GM18499 (cell line): ENCODE measurements at regions not wholly inside any gene's neighbourhood (a gene's known extent, or its start where the extent isn't known, plus 50 kb on each side); places are given as distances from the start of the nearest gene placed in this dataset.
"Not testable (repeated sequence)": the region's sequence is repeated elsewhere in the genome, so short reads cannot be mapped to it uniquely, and the experiment has no call there.

ENCODE experiments used
- ATAC-seq: cut with Tn5 transposase; IDR thresholded peaks from one replicate; pipeline ENCODE4 v1.9.1; 2021; ENCODE audit warnings: moderate number of reproducible peaks; ENCODE audit not compliant: insufficient read depth, unreplicated experiment

DNA sequence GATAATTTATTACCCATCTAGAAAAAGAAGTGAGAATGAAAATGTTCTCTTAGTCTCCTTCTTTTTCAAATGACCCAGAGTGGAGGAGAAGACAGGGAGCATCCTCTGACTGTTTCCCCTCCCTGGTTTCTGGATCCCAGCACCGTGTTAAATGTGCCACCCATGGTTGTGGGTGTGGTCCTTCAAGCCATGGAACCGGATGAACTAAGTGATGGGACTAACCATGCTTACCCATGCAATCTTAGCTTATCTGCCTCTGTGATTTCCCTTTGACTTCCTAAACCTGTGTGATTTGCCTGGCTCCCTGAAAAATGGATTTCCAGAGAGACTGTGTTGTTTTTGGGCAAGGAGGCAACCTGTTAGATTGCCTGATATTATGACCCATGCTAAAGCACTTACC is 437.1 kb downstream of the MAGEB5 start:
- ATAC-seq = no peak

DNA sequence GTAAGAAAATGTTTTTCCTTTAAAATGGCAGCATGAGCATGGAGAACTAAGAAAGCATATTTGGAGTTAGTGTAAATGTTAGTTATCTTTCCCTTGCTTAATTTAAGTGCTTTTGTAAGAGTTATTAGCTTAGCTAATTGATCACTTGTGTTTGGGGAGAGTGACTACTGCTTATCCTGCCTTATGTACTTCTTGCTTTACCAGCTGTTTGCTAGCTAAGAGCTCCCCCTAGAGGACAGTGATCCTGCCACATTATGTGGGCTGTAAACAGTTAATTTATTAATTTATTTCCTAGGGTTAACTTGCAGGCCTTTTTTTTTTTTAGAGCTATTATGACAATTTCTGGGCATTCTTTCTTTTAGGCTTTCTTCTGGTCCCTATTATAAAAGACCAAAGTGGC is 435.8 kb downstream of the MAGEB5 start:
- ATAC-seq = no peak

DNA sequence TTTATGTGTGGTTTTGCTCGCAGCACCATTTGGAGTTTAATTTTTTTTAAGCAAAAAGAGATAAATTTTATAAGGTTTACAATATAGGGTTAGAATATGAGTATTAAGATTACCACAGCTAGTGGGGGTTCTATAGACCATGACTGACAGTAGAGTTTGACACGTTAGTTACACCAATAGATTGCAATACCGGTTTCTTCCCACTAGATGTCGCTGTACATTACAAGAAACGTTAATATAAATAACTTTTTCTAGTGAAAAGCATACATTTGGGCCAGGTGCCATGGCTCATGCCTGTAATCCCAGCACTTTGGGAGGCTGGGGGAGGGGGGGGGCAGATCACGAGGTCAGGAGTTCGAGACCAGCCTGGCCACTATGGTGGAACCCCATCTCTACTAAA is 433.6 kb downstream of the MAGEB5 start:
- no peak for ATAC-seq

DNA sequence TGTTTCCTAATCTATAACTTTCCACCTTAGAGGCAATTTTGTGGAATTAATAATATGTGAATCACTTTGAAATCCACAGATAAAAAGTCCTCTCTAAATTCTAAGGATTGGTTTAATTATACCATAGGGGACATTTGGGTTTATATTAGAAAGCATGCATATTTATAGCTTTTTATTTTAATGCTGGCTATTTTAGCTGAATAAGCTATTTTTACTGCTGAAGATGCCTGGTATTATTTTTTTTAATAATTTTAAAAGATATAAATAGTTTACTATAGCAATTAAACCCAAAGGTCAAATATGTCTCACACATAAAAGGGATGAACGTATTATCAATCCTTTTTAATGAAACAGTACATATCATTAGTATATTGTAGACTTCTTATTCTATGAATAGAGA is 415.4 kb downstream of the MAGEB5 start:
- ATAC-seq = no peak

DNA sequence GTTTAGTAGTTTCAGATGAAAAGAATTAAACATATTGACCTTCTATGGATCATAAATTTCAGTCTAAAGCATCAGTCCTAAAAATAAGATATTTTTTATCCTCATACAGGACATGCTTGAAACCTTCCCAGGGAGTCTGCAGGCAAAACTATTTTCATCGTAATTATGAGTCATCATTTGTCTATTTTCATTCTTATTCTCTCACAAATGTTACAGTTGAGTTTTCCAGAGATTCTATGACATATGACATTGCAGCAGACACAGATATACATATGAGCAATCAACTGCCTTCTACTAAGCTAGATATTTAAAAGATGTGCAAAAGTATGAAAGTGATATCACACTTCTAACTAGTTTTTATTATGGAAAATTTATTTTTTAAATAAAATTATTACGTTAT is 398.0 kb downstream of the MAGEB5 start:
- no peak for ATAC-seq

DNA sequence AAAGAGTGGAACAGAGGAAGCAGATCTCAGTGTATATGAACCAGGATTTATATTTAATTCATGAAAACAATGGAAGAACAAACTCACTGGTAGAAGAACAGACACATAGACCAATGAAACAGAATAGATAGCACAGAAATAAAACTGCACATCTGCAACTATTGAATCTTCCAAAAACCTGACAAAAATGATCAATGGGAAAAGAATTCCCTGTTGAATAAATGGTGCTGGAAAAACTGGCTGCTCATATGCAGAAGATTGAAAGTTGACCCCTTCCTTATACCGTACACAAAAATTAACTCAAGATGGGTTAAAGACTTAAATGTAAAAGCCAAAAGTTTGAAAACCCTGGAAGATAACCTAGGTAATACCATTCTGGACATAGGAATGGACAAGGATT is 391.0 kb downstream of the MAGEB5 start:
- no peak for ATAC-seq

DNA sequence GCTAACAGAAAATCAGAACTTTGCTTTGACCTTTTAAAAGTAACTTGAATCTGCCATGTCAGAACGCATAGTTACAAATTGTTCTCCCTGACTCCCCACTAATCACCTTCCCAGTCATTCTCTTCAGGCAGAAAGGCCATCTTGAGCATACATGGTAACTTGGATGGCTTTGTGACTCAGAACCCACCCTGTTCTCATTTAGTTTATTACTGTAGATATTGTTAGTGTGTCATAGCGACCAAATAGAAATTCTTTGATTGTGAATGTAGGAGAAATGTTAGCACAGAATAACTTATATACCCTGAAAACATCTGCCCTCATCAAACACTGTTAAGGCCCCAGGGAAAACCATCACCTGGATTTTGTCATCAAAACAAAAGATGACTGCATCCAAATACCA is 382.0 kb downstream of the MAGEB5 start:
- no peak for ATAC-seq

DNA sequence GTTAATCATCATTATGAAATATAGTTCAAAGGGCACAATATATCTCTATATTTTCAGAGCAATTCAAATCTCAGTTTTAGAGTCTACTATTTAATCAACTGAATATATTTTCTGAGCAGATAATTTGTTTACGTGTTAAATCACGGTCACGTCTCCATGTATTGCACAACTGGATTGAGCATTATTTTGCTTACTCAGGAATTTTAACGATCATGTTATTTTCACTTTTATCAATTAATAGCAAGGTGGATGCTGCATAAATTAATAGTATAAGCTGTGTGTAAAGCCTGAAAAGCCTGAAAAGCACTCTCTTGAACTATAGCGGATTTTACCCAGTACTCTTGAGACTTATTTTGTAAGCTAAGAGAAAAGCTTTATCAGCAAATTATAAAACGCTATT is 374.9 kb downstream of the MAGEB5 start:
- no peak for ATAC-seq

DNA sequence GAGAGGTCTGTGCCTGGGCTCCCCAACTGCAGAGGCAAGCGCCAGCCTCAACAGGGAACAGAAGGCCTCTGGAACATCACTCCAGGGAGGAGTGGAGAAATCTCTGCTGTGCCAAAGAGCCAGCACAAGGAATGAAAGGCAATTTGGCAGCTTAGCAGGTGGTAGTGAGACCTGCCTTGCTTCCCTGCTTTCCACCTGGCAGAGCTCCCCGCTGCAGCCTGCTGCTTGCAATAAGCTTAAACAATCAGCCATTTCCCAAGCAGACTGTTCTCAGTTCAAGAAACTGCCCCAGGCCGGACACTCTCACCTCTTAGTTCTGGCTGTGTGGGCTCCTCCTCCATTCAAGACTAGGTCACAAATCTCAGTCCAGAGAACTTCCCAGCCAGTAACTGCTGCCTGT is 370.6 kb downstream of the MAGEB5 start:
- no peak for ATAC-seq

DNA sequence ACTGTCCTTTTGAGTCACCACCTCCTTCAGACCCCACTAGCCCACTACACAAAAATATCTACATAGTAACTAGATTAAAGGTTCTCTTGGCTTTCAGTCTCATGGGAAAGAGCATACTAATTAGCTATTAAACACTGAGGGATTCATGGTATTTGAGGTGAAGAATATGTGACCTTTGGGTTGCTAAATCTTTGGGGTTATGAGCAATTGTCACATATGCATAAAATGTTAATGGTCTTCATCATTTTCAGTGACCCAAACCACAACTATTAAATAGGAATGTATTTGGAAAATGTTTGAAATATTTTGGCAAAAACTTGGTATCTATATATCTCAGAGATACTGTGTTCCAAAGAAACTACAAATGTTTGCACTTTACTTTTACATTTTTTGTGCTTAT is 365.1 kb downstream of the MAGEB5 start:
- no peak for ATAC-seq

DNA sequence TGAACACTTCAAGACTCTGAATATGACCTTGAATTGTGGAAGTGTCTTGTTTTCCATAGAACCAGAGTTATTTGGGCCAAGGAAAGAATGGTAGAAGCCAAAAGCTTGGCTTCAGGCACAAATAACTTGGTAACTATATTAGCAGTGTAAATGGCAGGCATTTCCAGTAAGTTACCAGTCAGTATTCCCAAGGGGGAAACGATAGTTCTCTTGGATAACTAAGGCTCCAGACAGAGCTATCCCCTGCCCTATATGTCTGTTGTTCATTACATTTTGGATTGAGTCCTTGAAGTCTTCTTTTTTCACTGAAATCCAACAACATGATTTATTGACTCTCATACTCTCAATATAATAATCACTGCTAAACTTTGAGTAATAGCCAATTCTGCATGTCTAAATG is 364.1 kb downstream of the MAGEB5 start:
- no peak for ATAC-seq

DNA sequence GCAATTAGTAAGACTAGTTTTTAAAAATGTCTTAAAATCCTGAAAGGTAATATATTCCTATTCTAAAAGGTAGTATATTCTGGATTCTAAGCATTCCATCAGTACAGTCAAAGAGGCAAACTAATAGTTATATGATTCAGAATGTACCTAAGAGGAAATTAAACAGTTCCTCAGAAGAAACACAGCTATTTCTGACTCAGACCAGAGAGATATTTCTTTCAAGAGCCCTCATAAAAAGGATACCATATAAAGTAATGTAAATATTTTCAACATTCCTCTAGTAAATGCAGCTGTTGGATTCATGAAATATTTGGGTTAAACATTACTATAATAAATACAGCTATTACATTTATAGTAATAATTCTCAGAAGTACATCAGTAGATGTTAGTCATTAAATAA is 358.3 kb downstream of the MAGEB5 start:
- no peak for ATAC-seq

DNA sequence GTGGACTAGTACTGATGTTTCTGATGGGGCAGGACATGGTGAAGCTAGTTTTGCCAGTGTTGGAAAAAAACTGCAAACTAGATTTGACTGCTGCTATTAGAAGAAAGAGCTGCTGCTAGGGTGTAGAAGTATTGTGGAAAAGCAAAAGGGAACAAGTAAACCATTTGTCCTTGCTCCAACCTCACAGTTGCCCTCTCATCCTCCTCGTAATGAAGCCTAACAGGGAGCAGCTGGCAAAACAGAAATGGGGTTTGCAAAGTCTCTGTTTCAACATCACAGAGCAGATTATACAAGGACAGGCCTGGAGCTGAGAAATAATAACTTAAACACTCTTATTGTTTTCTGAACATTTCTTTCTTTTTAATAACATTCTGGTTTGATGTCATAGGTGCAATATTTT is 346.2 kb downstream of the MAGEB5 start:
- no peak for ATAC-seq

DNA sequence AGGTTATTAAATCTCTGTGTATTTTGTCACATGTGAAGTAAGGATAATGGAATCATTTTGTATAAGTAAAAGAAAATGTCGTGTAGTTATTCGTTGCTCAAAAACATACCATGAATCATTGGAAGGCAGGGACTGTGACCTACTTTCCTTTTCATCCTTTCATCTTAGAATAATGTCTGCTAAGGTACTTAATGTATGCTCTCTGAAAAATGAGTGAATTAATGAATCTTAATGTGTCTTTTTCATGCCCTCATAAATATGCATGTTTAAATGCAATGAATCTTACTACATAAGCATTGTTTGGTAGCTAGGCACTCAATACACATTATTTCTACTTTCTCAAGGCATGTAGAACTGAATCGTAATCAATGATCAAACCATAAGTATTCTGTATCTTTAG is 343.9 kb downstream of the MAGEB5 start:
- ATAC-seq = no peak

DNA sequence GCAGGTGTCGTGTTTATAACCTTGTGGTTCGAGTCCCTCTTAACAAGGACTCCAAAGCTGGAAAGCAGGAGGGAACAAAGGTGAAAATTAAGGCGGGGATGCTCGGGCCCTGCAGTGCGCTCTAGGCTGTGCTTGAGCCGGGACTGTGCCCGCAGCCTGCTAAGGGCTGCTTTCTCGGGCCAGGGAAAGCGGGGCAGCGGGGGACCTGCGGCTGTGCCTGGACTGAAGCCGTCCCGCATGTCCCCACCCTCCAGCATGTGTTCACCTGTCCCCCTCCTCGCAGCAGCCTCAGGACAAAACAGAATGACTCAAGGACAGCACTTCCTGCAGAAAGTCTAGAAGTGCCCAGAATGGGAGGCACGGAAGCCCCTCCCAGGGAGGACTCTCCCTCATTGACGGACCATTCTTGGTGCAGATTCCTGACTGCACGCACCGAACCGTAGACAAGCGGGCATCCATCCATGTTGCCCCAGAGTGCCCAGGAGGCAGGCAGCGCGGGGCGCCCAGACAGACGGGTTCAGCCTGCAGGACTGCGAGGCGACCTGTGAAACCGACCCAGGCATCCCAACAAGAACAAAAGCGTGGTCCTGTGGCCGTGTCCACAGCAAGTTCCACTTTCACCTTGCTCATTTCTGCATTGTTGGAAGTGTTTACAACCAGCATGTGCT is 342.9 kb downstream of the MAGEB5 start:
- no peak for ATAC-seq

DNA sequence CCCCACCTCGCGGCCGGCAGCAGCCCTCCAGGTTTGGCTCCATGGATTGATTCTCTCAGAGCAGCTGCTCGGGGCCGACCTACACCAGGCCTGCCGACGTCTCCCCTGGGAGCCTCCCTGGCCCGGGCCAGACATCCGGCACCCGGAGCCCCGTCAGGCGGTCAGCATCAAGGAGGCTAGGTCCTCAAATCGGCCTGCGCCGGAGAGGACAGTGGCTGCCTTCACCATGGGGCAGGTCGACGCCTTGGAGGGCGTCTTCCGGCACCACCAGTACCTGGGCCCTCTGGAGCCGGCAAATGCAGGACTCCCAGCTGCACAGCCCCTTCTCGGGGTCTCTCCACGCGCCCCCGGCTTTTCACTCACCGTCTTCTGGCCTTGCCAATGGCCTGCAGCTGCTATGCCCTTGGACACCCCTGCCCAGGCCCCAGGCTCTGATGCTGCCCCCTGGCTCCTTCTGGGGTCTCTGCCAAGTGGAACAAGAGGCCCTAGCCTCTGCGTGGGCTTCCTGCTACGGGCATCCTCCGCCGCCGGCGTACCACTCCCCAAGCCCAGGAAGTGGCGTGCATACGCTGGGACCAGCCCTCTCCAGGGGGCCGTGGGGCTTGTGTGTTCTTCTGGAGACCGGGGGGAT is 341.8 kb downstream of the MAGEB5 start:
- ATAC-seq = no peak

DNA sequence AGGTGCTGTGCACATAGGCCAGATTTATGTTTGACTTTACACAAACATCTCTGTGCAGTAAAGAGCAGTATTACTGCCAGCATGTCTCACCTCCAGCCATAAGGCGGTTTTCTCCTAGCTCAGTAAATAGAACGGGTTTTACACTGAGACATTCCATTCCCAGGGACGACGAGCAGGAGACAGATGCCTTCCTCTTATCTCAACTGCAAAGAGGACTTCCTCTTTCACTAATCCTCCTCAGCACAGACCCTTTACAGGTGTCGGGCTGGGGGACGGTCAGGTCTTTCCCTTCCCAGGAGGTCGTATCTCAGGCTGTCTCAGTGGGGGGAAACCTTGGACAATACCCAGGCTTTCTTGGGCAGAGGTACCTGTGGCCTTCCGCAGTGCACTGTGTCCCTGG is 309.8 kb downstream of the MAGEB5 start:
- ATAC-seq = not testable (repeated sequence)

DNA sequence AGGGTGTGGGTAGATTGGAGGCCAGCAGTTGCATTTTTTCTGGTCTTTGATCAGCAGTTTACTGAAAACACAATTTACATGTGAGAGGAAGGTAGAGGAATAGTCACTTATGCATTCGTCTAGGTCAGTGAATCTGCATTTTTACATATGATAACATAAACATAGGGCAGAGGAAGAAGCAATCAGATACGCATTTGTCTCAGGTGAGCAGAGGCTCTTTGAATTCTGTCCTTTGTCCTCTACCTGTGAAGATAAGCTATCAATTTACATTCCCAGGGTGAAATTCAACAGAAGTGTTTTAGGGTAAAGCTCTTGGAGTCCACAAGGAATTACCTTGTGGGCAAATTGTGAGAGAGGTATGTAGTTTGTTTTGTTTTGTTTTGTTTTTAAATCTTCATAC is 306.5 kb downstream of the MAGEB5 start:
- ATAC-seq = no peak

DNA sequence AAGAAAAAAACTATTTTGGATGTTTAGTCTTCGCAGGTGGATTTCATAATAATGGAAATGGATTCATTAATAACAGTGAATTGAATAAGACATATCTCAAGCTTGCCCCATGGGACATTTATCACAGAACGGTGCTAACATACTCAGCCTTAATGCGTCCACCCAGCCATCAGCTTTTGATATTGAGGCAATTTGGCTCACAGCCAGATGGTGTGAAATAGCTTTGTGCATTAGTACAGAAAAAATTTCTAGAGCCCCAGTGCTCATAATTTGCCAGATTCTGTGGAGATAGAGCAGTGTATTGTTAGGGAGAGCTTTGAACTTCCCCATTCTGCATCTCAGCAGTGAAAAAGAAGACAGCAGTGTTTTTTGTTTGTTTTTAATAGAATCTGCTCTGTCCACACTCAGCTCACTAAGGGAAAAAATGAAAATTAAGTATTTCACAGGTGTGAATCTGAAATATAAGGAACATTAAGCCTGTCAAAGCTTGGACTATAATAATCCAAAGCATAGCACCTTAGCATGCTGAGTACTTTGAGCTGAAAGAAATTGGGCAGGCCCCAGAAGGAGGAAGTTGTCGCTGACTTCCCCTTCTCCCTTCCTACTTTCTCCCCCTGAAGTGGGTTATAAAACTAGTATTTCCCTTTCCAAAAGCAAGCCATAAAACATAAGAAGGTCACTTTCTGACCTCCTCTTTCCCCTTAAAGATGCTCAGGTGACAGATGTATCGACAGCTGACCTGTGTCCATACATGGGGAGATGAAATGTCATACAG is 295.8 kb downstream of the MAGEB5 start:
- no peak for ATAC-seq

DNA sequence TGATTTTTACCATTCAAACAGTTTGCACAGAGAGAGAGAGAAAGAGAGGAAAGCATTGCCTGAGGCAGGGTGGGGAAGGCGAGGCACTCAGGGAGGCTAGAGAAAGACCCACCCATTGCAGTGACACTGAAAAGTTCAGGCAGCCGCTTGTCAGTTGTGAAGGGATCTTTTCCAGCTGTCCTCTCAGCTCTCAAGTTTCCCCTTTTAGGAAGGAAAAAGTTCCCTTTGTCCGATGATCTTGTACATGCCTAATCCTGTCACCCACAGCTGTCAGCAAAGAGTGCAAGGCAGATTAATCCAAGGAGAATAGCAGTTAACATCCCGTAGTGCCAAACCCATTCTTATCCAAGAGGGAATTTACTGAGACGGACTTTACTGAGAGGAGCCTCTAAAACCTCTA is 255.0 kb downstream of the MAGEB5 start:
- ATAC-seq = no peak

DNA sequence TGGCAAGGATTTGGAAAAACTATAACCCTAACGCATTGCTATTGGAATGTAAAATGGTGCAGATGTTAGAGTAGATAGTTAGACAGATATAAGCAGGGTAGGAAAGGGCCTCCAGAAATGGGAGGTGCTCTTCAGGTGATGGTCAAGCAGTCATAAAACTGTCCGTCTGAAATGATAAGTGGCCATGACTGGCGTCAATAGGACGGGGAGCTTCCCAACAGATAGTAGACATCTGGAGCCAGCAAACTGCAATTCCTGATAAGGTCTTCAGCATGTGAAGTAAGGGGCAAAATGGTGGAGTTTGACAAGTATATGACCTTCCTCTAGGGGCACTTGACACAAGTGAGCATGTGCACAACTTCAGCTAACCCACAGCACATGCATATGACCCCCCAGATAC is 250.4 kb downstream of the MAGEB5 start:
- no peak for ATAC-seq

DNA sequence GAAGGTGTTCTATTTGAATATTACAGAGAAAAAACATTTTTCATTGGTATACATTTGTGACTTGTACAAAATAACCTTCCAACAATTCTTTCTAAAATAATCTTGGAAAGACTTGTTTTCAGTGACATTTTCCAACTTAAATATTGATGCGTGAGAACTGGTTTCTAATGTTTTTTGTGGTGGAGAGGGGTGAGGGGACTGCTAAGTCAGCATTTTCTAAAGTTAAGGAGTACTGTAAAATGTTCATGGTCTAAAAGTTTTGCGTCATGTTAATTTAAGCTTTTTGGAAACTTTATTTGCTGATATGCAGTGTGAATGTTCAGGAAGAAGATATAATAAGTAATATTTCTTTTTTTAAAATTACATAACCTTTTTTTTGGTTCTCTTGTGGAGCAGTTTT is 229.3 kb downstream of the MAGEB5 start:
- no peak for ATAC-seq
